ENCODE measurements at regions not wholly inside any gene's neighbourhood (a gene's known extent, or its start where the extent isn't known, plus 50 kb on each side); places are given as distances from the start of the nearest gene placed in this dataset.
"Not testable (repeated sequence)": the region's sequence is repeated elsewhere in the genome, so short reads cannot be mapped to it uniquely, and the experiment has no call there.

DNA sequence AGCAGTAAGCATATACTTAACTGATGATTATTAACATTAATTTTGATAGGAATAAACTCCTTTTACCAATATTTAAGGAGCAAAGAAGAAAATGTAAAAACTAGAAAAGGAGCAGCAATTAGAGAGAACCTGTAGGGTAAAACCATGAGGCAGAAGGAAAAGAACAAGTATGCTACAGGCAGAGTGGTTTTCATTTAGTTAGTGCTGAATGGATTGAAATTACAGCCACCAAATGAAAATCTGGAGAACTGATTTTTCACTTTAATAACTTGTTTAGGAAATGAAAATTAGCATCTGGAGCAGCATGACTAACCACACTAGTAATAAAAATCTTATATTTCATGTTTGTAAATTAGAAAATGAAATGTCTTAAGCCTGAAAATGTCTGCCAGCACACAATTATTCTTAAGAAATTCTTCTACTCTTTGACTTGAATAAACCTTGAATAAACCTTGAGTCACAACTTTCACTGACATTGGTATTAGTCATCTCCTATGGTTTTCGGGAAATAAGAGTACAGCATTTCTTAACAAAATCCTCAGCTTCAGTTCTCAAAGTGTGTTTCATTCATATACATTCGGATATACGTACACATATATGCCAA is 1504.9 kb upstream of the C9orf72 start:
- Histone ChIP-seq H3K9me3 (no peaks in the 10 kb centered on the region), H3K4me1 (no peaks in the 10 kb centered on the region), H3K4me3 (no peak overlapping the region), H3K27me3 (no peaks in the 10 kb centered on the region), H3K27ac (no peak overlapping the region), H3K36me3 (no peaks in the 10 kb centered on the region)
- TF ChIP-seq POLR2A (IDR thresholded peaks at IDR 0.05): no peak
- TF ChIP-seq, protein P1, sequence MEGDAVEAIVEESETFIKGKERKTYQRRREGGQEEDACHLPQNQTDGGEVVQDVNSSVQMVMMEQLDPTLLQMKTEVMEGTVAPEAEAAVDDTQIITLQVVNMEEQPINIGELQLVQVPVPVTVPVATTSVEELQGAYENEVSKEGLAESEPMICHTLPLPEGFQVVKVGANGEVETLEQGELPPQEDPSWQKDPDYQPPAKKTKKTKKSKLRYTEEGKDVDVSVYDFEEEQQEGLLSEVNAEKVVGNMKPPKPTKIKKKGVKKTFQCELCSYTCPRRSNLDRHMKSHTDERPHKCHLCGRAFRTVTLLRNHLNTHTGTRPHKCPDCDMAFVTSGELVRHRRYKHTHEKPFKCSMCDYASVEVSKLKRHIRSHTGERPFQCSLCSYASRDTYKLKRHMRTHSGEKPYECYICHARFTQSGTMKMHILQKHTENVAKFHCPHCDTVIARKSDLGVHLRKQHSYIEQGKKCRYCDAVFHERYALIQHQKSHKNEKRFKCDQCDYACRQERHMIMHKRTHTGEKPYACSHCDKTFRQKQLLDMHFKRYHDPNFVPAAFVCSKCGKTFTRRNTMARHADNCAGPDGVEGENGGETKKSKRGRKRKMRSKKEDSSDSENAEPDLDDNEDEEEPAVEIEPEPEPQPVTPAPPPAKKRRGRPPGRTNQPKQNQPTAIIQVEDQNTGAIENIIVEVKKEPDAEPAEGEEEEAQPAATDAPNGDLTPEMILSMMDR (IDR thresholded peaks at IDR 0.05): no peak
- 87 to 93% (median 88%) methylated on average over 3 of the region's 3 CpGs for WGBS, 4 donors
- DNase-seq (no peak), ATAC-seq (no peak)
- intact Hi-C loops (cut with DNase I): no loop called here

DNA sequence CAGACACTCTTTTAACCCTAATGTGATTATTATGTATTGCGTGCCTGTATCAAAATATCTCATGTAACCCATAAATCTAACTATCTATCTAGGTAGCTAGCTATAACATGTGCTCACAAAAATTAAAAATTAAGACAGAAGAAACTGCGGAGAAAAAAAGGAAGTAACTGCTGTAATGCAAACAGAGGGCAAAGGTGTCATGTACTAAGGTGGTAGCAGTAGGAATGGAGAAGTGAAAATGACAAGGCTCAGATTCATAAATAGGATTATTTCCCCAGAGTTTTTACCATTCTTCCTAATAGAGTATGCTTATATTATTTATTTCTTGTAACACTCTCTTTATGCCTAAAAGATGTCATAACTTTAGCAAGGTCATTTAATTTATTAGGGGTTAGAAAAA is 1527.5 kb upstream of the C9orf72 start:
- H3K4me1 ChIP-seq: no peaks in the 10 kb centered on the region
- no peak overlapping the region for H3K4me3 ChIP-seq
- 64 to 86% (median 76%) methylated on average over 2 of the region's 2 CpGs for WGBS, 4 donors
- H3K27me3 ChIP-seq: no peaks in the 10 kb centered on the region
- no peaks in the 10 kb centered on the region for H3K36me3 ChIP-seq
- DNase-seq: no peak
- TF ChIP-seq, protein P1 (IDR thresholded peaks at IDR 0.05): no peak
- no peak for TF ChIP-seq POLR2A (IDR thresholded peaks at IDR 0.05)
- ATAC-seq: no peak
- no peak overlapping the region for H3K27ac ChIP-seq
- H3K9me3 ChIP-seq: peaks cover 0 to 10% (median 0%) of the 10 kb centered on the region in 12 donors
- intact Hi-C loops (cut with DNase I): no loop called here

DNA sequence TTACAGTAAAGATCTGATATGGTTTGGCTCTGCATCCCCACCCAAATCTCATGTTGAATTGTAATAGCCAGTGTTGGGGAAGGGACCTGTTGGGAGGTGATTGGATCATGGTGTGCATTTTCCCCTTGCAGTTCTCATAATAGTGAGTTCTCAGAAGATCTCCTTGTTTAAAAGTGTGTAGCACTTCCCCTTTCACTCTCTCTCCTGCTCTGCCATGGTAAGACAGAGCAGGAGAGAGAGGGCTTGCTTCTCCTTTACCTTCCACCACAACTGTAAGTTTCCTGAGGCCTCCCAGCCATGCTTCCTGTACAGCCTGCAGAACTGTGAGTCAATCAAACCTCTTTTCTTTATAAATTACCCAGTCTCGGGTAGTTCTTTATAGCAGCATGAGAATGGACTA is 1530.9 kb upstream of the C9orf72 start:
- DNase-seq; intact Hi-C loops (cut with DNase I); H3K9me3 ChIP-seq; H3K4me1 ChIP-seq; H3K36me3 ChIP-seq; H3K27ac ChIP-seq; ATAC-seq; H3K4me3 ChIP-seq; H3K27me3 ChIP-seq: not testable (repeated sequence)
- 66 to 78% (median 70%) methylated on average over 1 of the region's 1 CpG for WGBS, 4 donors

DNA sequence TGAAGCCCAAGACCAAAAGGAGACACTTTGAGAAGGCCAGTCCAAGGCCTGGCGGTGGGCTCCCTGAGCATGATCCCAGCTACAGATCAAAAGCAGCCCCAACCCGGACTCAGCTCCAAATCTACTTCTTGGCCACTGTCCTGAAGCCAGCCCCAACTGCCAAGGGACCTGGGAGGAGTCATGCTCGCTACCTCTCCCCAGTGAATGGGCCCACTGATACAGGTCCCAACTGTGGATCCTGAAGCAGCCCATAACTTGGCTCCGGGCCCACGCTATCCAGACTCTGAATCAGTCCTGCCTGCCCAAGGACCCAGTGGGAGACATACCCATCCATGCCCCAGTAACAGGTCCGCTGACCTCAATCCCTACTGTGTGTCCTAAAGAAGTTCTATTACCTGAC is 1545.3 kb upstream of the C9orf72 start:
- H3K4me1 ChIP-seq: no peaks in the 10 kb centered on the region
- no peaks in the 10 kb centered on the region for H3K36me3 ChIP-seq
- H3K4me3 ChIP-seq: no peak overlapping the region
- intact Hi-C loops (cut with DNase I): no loop called here
- ATAC-seq: no peak
- H3K9me3 ChIP-seq: peaks cover 0 to 6% (median 0%) of the 10 kb centered on the region in 12 donors
- WGBS, 4 donors: 63 to 79% (median 71%) methylated on average over 3 to 6 of the region's 6 CpGs
- TF ChIP-seq, protein P1 (IDR thresholded peaks at IDR 0.05): no peak
- TF ChIP-seq POLR2A (IDR thresholded peaks at IDR 0.05): no peak
- DNase-seq: peak in 1 of 5 donors; percentile 17
- no peaks in the 10 kb centered on the region for H3K27me3 ChIP-seq
- no peak overlapping the region for H3K27ac ChIP-seq

DNA sequence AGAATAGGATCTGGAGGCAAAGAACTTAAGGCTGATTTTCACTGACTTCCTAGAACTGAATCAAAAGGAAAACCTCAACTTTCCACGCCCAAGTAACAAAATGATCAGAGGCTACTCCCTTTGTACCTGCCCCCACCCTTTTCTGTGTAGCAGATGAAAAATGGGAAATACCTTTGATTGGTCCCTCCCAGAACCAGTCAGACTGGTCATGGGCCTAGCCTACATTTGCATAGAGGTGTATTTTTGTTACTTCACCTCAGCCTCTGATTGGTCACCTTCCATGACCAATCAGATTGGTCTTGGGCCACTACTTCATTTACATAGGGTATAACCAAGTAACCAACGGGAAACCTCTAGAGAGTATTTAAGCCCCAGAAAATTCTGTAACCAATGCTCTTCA is 1553.5 kb upstream of the C9orf72 start:
- no peak overlapping the region for H3K4me3 ChIP-seq
- intact Hi-C loops (cut with DNase I): no loop called here
- peaks cover 0 to 46% (median 10%) of the 10 kb centered on the region in 12 donors for H3K9me3 ChIP-seq
- ATAC-seq: no peak
- 69 to 88% (median 76%) methylated on average over 2 of the region's 2 CpGs for WGBS, 4 donors
- TF ChIP-seq POLR2A (IDR thresholded peaks at IDR 0.05): no peak
- TF ChIP-seq, protein P1 (IDR thresholded peaks at IDR 0.05): no peak
- no peaks in the 10 kb centered on the region for H3K27me3 ChIP-seq
- no peak for DNase-seq
- H3K36me3 ChIP-seq: no peaks in the 10 kb centered on the region
- no peaks in the 10 kb centered on the region for H3K4me1 ChIP-seq
- no peak overlapping the region for H3K27ac ChIP-seq
